ENCODE measurements at regions not wholly inside any gene's neighbourhood (a gene's known extent, or its start where the extent isn't known, plus 50 kb on each side); places are given as distances from the start of the nearest gene placed in this dataset.

DNA sequence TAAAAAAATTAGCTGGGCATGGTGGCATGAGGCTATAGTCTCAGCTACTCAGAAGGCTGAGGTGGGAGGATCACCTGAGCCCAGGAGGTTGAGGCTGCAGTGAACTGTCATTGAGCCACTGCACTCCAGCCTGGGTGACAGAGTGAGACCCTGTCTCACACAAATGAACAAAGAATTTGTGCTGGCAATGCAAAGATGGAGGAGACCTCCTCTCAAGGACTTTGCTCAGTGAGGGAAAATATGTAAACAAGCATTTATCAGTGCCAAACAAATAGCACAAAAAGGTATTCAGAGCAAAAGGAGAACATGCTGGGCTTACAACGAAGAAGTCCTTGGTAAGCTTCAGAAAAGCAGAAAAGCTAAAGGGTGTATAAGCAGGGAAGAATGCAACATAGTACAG lies 113.1 kb upstream of the UMPS start:
- DNase-seq (ENCODE audit: low read depth): no peak
- no peak overlapping the region for H3K4me3 ChIP-seq (ENCODE audit: low read depth, low read length)
- TF ChIP-seq, protein P1, sequence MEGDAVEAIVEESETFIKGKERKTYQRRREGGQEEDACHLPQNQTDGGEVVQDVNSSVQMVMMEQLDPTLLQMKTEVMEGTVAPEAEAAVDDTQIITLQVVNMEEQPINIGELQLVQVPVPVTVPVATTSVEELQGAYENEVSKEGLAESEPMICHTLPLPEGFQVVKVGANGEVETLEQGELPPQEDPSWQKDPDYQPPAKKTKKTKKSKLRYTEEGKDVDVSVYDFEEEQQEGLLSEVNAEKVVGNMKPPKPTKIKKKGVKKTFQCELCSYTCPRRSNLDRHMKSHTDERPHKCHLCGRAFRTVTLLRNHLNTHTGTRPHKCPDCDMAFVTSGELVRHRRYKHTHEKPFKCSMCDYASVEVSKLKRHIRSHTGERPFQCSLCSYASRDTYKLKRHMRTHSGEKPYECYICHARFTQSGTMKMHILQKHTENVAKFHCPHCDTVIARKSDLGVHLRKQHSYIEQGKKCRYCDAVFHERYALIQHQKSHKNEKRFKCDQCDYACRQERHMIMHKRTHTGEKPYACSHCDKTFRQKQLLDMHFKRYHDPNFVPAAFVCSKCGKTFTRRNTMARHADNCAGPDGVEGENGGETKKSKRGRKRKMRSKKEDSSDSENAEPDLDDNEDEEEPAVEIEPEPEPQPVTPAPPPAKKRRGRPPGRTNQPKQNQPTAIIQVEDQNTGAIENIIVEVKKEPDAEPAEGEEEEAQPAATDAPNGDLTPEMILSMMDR (conservative IDR thresholded peaks at IDR 0.05; ENCODE audit: low read depth, low read length): no peak

DNA sequence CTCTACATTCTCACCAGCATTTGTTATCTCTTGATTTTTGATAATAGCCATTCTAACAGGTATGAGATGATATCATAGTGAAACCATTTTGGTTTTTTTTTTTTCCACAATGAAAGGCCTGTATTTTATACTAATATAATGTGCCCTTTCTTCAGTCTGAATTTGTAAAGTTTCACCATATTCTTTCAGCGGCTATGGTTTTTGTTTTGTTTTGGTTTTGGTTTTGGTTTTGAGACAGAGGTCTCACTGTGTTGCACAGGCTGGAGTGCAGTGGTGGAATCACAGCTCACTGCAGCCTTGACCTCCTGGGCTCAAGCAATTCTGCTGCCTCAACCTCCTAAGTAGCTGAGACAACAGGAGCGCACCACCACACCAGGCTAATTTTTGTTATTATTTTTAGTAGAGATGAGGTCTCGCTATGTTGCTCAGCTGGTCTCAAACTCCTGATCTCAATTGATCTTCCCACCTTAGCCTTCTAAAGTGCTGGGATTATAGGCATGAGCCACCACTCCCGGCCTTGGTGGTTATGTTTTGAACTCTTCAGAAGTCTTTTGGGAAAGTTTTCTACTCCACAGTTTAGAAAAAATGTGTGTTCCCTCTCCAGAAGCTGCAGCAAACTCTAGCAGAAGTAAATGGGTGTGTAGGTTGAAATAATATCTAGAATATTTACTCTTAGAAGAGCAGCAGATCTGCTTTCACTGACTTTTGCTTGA lies 110.2 kb upstream of the UMPS start:
- TF ChIP-seq, protein P1 (conservative IDR thresholded peaks at IDR 0.05; ENCODE audit: low read depth, low read length): no peak
- no peak for DNase-seq (ENCODE audit: low read depth)
- no peak overlapping the region for H3K4me3 ChIP-seq (ENCODE audit: low read depth, low read length)

DNA sequence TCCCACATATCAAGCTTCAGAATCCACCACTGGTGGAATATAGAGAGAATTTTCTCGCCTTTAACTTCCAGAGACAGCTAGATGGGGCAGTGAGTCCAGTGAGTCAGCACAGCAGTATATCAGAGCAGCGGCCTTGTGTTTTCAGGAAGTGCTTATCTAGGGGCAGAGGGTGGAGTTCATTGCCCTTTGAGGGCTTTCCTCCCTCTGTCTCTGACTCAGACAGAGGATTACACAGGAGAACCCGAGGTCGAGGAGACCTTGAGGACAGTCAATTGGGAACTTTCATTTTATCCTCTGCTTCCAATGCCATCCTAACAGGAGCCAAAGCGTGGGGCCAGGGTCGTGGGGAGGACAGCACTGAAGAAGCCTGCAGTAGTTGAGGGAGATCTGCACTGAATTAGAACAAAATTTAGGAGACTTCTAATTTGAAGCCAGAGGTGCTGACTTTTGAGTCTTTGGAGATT lies 109.6 kb upstream of the UMPS start:
- TF ChIP-seq, protein P1 (conservative IDR thresholded peaks at IDR 0.05; ENCODE audit: low read depth, low read length): no peak
- no peak for DNase-seq (ENCODE audit: low read depth)
- H3K4me3 ChIP-seq (ENCODE audit: low read depth, low read length): no peak overlapping the region

DNA sequence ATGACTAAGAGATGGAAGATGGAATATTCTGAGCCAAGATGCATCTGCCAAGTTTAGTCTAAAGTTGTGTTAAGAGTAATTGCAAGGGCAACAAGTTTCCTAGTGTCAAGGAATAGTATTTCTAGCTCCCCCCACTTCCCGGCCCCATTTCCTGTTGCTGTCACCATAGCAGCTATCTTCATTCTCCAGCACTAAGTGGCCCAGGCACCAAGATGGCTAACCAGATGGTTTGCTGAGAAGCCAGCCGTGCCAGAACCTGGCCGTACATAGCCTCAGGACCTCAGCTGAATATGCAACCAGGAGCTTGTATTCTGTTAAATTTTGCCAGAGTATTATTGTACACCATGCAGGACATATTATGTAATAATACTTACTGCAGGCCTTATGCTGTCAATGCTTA lies 108.8 kb upstream of the UMPS start:
- no peak for DNase-seq (ENCODE audit: low read depth)
- no peak overlapping the region for H3K4me3 ChIP-seq (ENCODE audit: low read depth, low read length)
- TF ChIP-seq, protein P1 (conservative IDR thresholded peaks at IDR 0.05; ENCODE audit: low read depth, low read length): no peak

DNA sequence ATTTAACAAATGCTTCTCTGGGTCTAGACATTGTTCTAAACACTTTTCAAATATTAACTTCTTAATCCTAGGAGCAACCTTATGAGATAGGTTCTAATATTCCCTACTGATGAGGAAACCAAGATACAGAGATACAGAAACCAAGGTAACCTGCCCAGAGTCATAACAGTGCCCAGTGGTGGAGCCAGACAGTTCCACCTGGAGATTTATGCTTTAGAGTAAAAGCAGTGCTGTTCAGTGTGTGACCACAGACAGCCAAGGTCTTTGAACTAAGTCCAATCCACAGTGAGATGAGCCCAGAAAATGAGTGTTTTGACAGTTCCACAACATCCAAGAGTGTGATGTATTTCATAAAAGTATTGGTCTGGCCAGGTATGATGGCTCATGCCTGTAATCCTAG lies 105.2 kb upstream of the UMPS start:
- TF ChIP-seq, protein P1 (conservative IDR thresholded peaks at IDR 0.05; ENCODE audit: low read depth, low read length): no peak
- DNase-seq (ENCODE audit: low read depth): no peak

DNA sequence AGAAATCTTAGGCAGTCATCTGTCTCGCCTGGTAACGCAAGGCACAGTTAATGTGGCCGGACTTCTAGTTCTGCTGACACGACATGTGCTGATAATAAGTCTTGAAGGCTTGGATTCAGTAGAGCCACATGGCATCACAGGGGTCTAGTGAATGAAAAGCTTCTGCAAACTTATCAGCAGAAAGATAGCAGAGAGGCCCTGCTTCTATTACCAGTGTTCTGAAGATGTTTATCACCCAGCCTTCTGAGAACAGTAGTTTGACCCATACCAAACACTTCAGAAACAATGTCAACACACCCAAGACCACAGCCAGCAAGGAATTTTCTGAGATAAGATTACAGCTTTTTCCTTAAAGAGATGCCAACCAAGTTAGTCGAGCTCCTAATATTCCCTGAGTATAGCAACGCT lies 102.7 kb upstream of the UMPS start:
- no peak for DNase-seq (ENCODE audit: low read depth)
- TF ChIP-seq, protein P1 (conservative IDR thresholded peaks at IDR 0.05; ENCODE audit: low read depth, low read length): no peak
- H3K4me3 ChIP-seq (ENCODE audit: low read depth, low read length): no peak overlapping the region

More for the DNA sequence above, 105.2 kb upstream of the UMPS start:
- H3K4me3 ChIP-seq (ENCODE audit: low read depth, low read length): no peak overlapping the region

DNA sequence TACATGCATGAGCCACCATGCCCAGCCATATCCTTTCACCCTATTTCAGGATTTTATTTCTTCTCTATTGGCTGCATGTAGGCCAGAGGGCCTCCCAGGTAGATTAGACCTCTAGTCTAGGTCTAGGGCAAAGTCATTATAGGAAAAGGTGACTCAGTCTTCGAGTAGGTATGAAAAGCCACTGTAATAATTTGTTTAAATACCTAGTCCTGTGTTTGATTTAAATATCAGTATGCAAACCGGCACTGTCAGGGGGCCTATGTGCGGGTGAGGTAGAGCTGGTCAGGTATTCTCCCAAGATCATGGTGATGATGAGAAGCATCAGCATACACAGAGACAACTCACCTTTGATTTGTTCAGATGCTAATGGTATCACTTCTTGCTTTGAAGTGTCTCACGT lies 101.4 kb upstream of the UMPS start:
- DNase-seq (ENCODE audit: low read depth): no peak
- TF ChIP-seq, protein P1 (conservative IDR thresholded peaks at IDR 0.05; ENCODE audit: low read depth, low read length): no peak
- no peak overlapping the region for H3K4me3 ChIP-seq (ENCODE audit: low read depth, low read length)

Data from epithelial cell of proximal tubule (primary cell).